MCF 10A (cell line): ENCODE measurements at regions not wholly inside any gene's neighbourhood (a gene's known extent, or its start where the extent isn't known, plus 50 kb on each side); places are given as distances from the start of the nearest gene placed in this dataset.
"Not testable (repeated sequence)": the region's sequence is repeated elsewhere in the genome, so short reads cannot be mapped to it uniquely, and the experiment has no call there.

Experiments
- BruUV-seq: library from RNA; stranded (reverse); fragments of 400-500 nt; replicated peaks from 2 replicates; lab custom pipeline; 2021; lab: Mats Ljungman, UMichigan
- CTCF ChIA-PET: fragments of 300-600 bp; sonication (Branson Sonifier 250); formaldehyde crosslinking; extraction: SDS; loops from one replicate; lab custom pipeline; 2021; ENCODE audit warnings: antibody characterized with exemption, inconsistent platforms; lab: Yijun Ruan, JAX
- POLR2A ChIA-PET: fragments of 300-600, 350-650 bp; sonication (Branson Sonifier 250); formaldehyde crosslinking; extraction: SDS; loops from one replicate; lab custom pipeline; 2020; ENCODE audit warnings: antibody characterized with exemption, inconsistent platforms; lab: Yijun Ruan, JAX
- DNase-seq: peaks from one replicate; pipeline ENCODE4 v3.0.0-alpha.2; 2018; ENCODE audit not compliant: unreplicated experiment
- H3K27ac Mint-ChIP-seq: one replicate; pipeline ENCODE4 v1.8.0; 2022; ENCODE audit warnings: mild to moderate bottlenecking, low read depth, mixed read lengths; ENCODE audit not compliant: unreplicated experiment
- H3K27me3 Mint-ChIP-seq: one replicate; pipeline ENCODE4 v1.8.0; 2022; ENCODE audit warnings: mixed read lengths; ENCODE audit not compliant: insufficient read depth, unreplicated experiment
- H3K36me3 Mint-ChIP-seq: one replicate; pipeline ENCODE4 v1.8.0; 2022; ENCODE audit warnings: mild to moderate bottlenecking, moderate library complexity, mixed read lengths; ENCODE audit not compliant: insufficient read depth, unreplicated experiment
- H3K4me1 Mint-ChIP-seq: one replicate; pipeline ENCODE4 v1.8.0; 2022; ENCODE audit warnings: mixed read lengths; ENCODE audit not compliant: insufficient read depth, unreplicated experiment
- H3K4me3 Mint-ChIP-seq: one replicate; pipeline ENCODE4 v1.8.0; 2022; ENCODE audit warnings: mild to moderate bottlenecking, moderate library complexity, mixed read lengths; ENCODE audit not compliant: unreplicated experiment
- H3K9me3 Mint-ChIP-seq: one replicate; pipeline ENCODE4 v1.8.0; 2022; ENCODE audit warnings: mixed read lengths; ENCODE audit not compliant: unreplicated experiment
- intact Hi-C: fragments of 100-400 bp; cut with micrococcal nuclease; formaldehyde crosslinking; loops from 2 replicates; pipeline ENCODE4 v1.14.1; 2022

DNA sequence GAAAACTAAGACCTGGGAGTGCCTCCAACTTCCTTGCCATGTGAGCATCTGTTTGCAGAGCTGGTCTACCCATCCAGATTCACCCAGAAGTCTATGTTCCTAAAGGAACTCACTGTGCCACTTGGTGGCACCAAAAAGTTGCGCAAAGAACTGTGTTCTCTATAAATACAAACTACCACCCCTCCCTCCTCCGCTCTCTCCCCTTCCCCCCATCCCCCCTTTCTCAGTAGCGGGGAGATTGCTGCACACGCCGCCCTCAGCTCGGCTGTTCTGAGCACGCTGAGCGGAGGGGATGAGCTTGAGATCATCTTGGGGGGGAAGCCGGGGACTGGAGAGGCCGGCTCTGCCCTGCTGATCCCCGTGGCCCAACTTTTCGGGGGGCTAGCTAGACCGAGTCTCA is 352.2 kb upstream of the FOLH1 start:
- H3K4me3 Mint-ChIP-seq, H3K36me3 Mint-ChIP-seq, POLR2A ChIA-PET, BruUV-seq, H3K9me3 Mint-ChIP-seq, H3K4me1 Mint-ChIP-seq, intact Hi-C loops, H3K27ac Mint-ChIP-seq, H3K27me3 Mint-ChIP-seq, CTCF ChIA-PET, DNase-seq: not testable (repeated sequence)

GRCh38 chr11:49561240-49561880 is 353.0 kb upstream of the FOLH1 start:
- BruUV-seq, DNase-seq, H3K4me3 Mint-ChIP-seq, intact Hi-C loops, H3K36me3 Mint-ChIP-seq, H3K4me1 Mint-ChIP-seq, POLR2A ChIA-PET, H3K27ac Mint-ChIP-seq, CTCF ChIA-PET, H3K27me3 Mint-ChIP-seq, H3K9me3 Mint-ChIP-seq: not testable (repeated sequence)

GRCh38 chr11:49562262-49562661 is 353.9 kb upstream of the FOLH1 start:
- POLR2A ChIA-PET, H3K36me3 Mint-ChIP-seq, BruUV-seq, intact Hi-C loops, H3K4me1 Mint-ChIP-seq, H3K4me3 Mint-ChIP-seq, H3K9me3 Mint-ChIP-seq, H3K27ac Mint-ChIP-seq, CTCF ChIA-PET, DNase-seq, H3K27me3 Mint-ChIP-seq: not testable (repeated sequence)

DNA sequence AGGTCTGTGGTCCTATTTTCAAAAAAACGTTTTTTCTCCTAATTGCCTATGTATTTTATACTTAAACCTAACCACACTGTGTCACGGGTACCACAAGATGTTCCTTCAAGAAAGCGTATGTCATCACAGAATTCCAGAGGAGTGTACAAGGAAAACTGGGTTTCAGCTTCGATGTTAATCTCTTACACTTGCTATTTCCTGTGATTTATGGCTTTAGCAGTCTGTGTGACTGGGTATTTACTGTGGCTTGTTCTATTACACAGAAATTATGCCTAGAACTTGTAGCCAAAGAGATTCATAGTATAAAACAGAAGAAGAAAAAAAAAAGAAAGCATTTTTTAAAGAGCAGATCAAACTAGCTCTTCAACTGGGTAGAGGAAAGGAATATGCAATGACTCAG is 371.1 kb upstream of the FOLH1 start:
- CTCF ChIA-PET, DNase-seq, intact Hi-C loops, H3K27ac Mint-ChIP-seq, POLR2A ChIA-PET, H3K9me3 Mint-ChIP-seq, BruUV-seq, H3K4me3 Mint-ChIP-seq, H3K27me3 Mint-ChIP-seq, H3K4me1 Mint-ChIP-seq, H3K36me3 Mint-ChIP-seq: not testable (repeated sequence)

DNA sequence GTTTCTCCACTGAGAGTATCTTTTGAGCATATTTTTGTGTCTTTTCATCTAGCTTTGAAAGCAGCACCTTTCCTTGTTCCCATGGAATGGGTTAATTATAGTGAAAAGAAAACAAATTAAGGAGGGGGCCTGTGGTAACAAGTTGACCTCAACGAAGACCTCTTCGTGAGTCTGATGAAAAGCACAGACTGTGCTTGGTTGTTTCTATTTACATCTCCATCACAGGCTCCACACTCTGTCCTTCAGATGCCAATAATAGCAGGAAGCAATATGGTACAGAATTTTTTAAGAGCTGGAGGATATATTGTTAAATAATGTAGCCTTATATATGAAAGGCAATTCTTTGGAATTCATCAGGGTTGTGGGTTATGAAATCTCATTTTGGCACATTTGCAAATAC is 366.7 kb upstream of the OR4C13 start:
- intact Hi-C loops, H3K27ac Mint-ChIP-seq, H3K27me3 Mint-ChIP-seq, BruUV-seq, H3K4me1 Mint-ChIP-seq, H3K9me3 Mint-ChIP-seq, POLR2A ChIA-PET, DNase-seq, H3K36me3 Mint-ChIP-seq, CTCF ChIA-PET, H3K4me3 Mint-ChIP-seq: not testable (repeated sequence)

GRCh38 chr11:49608892-49609291 is 343.3 kb upstream of the OR4C13 start:
- H3K4me3 Mint-ChIP-seq, DNase-seq, H3K36me3 Mint-ChIP-seq, intact Hi-C loops, CTCF ChIA-PET, H3K9me3 Mint-ChIP-seq, POLR2A ChIA-PET, BruUV-seq, H3K27ac Mint-ChIP-seq, H3K27me3 Mint-ChIP-seq, H3K4me1 Mint-ChIP-seq: not testable (repeated sequence)

GRCh38 chr11:49623872-49624271 is 328.3 kb upstream of the OR4C13 start:
- H3K4me3 Mint-ChIP-seq, H3K4me1 Mint-ChIP-seq, POLR2A ChIA-PET, H3K9me3 Mint-ChIP-seq, H3K27me3 Mint-ChIP-seq, BruUV-seq, intact Hi-C loops, CTCF ChIA-PET, DNase-seq, H3K36me3 Mint-ChIP-seq, H3K27ac Mint-ChIP-seq: not testable (repeated sequence)

DNA sequence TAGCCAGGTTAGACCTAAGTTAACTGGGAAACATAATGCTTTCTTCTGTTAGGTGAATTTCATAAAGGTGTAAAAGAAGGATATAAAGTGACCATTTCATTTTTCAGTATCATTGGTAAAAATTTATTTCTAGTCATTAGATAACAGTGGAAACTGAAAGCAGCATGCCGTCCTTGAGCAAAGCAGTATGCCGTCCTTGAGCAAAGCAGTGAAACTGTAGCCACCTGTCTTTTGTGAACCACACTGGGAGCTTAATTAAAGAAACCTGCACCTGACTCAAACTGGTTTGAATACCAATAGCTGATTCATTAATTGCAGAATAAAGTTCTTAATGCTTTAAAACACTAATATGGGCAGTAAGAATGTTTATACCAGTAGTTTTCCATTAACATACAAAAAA is 281.5 kb upstream of the OR4C13 start:
- DNase-seq, H3K9me3 Mint-ChIP-seq, H3K4me1 Mint-ChIP-seq, BruUV-seq, CTCF ChIA-PET, POLR2A ChIA-PET, H3K4me3 Mint-ChIP-seq, H3K27ac Mint-ChIP-seq, H3K27me3 Mint-ChIP-seq, intact Hi-C loops, H3K36me3 Mint-ChIP-seq: not testable (repeated sequence)

DNA sequence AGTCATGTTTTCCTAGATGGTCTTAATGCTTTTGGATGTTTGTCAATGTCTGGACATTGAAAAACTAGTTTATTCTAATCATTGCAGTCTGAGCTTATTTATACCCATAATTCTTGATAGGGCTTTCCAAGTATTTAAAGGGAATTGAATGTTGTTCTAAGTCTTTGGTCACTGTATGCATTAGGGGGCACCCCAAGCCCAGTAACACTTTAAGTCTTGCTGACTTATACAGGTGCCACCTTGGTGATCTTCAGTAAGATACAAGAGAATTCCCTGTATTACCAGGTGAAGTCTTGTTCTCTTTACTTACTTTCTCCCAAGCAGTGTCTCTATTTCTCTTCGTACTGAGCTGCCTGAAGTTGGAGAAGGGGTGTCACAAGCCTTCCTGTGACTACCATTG is 250.1 kb upstream of the OR4C13 start:
- H3K9me3 Mint-ChIP-seq, CTCF ChIA-PET, H3K27ac Mint-ChIP-seq, DNase-seq, H3K4me3 Mint-ChIP-seq, intact Hi-C loops, H3K27me3 Mint-ChIP-seq, POLR2A ChIA-PET, BruUV-seq, H3K36me3 Mint-ChIP-seq, H3K4me1 Mint-ChIP-seq: not testable (repeated sequence)
